Adipocyte (in vitro differentiated cells): ENCODE measurements at regions not wholly inside any gene's neighbourhood (a gene's known extent, or its start where the extent isn't known, plus 50 kb on each side); places are given as distances from the start of the nearest gene placed in this dataset.

Experiments
- DNase-seq: peaks from one replicate; pipeline ENCODE4 v3.0.0-alpha.2; 2015; ENCODE audit warnings: low read depth
- H3K27me3 ChIP-seq: replicated peaks from 2 replicates; pipeline ENCODE4 v1.7.0; 2013; ENCODE audit warnings: mild to moderate bottlenecking, low read length, moderate library complexity; ENCODE audit not compliant: control insufficient read depth, insufficient read depth
- H3K36me3 ChIP-seq: 2 replicates; pipeline ENCODE4 v1.7.0; 2013; ENCODE audit warnings: low read length, mild to moderate bottlenecking, moderate library complexity; ENCODE audit not compliant: control insufficient read depth, insufficient read depth, severe bottlenecking
- H3K4me1 ChIP-seq: 2 replicates; pipeline ENCODE4 v1.7.0; 2013; ENCODE audit warnings: mild to moderate bottlenecking, low read length, moderate library complexity; ENCODE audit not compliant: control insufficient read depth, insufficient read depth
- H3K4me3 ChIP-seq: 2 replicates; pipeline ENCODE4 v1.7.0; 2013; ENCODE audit warnings: mild to moderate bottlenecking, low read length, moderate library complexity
- H3K9ac ChIP-seq: 2 replicates; pipeline ENCODE4 v1.7.0; 2013; ENCODE audit warnings: mild to moderate bottlenecking, low read length, moderate library complexity
- H3K9me3 ChIP-seq: 2 replicates; pipeline ENCODE4 v1.7.0; 2013; ENCODE audit warnings: mild to moderate bottlenecking, low read length, moderate library complexity; ENCODE audit not compliant: control insufficient read depth

DNA sequence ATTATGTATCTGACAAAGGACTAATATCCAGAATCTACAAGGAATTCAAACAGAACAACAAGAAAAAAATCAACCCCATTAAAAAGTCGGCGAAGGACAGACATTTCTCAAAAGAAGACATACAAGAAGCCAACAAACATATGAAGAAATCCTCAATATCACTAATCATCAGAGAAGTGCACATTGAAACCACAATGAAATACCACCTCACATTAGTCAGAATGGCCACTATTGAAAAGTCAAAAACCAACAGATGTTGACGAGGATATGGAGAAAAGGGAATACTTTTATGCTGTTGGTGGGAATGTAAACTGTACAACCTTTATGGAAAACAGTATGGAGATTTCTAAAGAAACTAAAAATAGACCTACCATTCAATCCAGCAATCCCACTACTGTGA lies 233.1 kb upstream of the PLSCR5 start:
- H3K4me3 ChIP-seq: no peak overlapping the region
- H3K9ac ChIP-seq: no peak overlapping the region
- no peaks in the 10 kb centered on the region for H3K36me3 ChIP-seq
- no peak for DNase-seq
- peaks cover 10% of the 10 kb centered on the region for H3K4me1 ChIP-seq
- H3K9me3 ChIP-seq: no peaks in the 10 kb centered on the region
- no peaks in the 10 kb centered on the region for H3K27me3 ChIP-seq

DNA sequence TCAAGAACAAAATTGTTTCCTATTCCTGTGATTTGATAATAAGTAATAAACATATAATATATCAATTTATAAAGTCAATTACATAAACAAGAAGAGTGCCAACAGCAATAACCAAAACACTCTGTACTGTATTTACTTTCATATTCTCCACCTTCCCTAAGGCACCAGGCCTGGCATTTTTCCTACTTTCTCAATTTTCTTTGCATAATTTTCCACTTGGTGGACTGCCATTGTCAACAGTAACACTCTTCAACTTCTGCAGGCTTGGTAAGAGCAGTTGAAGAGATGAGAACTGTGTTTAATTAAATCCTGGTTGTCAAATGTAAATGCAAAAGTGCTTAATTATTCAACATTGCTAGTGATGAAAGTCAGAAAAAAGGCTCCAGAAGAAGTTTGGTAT lies 229.8 kb upstream of the PLSCR5 start:
- Histone ChIP-seq H3K9ac (no peak overlapping the region), H3K4me3 (no peak overlapping the region), H3K9me3 (no peaks in the 10 kb centered on the region), H3K27me3 (no peaks in the 10 kb centered on the region), H3K4me1 (peaks cover 10% of the 10 kb centered on the region), H3K36me3 (no peaks in the 10 kb centered on the region)
- peak; percentile 80 for DNase-seq

DNA sequence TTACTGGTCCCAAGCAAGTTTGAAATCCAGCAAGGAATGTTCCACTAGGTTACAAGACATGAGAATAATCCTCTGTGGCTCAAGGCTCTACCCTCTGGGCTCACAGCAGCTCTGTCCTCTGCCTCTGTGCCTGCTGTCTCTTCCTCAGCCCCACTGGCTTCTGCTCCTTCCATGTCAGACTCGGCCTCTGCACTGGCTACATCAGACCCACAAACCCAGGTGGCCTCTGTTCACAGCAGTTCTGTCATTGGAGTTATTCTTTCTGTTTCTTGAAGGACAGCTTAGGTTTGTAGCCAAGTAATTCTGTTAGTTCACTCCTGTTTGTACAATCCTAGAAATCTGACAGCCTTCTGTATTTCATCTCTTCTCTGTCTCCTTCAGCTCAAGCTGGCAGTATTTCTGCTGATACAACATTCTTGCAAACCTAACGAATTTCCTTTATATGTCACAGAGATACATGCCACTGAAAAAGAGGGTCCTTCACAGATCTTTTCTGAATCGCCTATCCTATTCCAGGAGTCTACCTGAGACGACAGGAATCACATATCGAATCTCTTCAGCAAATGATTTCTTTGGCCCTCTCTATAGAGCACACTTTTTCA lies 227.8 kb upstream of the PLSCR5 start:
- no peak overlapping the region for H3K9ac ChIP-seq
- H3K9me3 ChIP-seq: no peaks in the 10 kb centered on the region
- H3K4me1 ChIP-seq: peaks cover 10% of the 10 kb centered on the region
- H3K36me3 ChIP-seq: no peaks in the 10 kb centered on the region
- H3K27me3 ChIP-seq: no peaks in the 10 kb centered on the region
- no peak for DNase-seq
- H3K4me3 ChIP-seq: no peak overlapping the region

DNA sequence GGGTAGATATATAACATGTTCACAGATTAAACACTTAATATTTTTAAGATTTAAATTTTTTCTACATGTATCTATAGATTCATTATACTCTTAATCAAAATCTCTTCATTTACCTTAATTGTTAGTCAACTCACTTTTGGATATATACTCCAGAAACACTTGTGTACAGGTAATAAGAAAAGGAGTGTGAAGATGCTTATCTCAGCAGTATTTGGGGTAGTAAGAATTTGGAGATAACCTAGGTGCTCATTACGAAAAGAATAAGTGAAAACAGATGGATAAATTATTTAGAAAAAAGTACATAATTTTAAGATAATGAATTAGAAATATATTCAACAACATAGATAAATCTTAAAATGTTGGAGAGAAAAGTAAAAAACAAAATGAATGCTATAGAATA lies 226.5 kb upstream of the PLSCR5 start:
- Histone ChIP-seq H3K36me3 (no peaks in the 10 kb centered on the region), H3K9me3 (no peaks in the 10 kb centered on the region), H3K9ac (no peak overlapping the region), H3K4me3 (no peak overlapping the region), H3K4me1 (peaks cover 10% of the 10 kb centered on the region), H3K27me3 (no peaks in the 10 kb centered on the region)
- no peak for DNase-seq

DNA sequence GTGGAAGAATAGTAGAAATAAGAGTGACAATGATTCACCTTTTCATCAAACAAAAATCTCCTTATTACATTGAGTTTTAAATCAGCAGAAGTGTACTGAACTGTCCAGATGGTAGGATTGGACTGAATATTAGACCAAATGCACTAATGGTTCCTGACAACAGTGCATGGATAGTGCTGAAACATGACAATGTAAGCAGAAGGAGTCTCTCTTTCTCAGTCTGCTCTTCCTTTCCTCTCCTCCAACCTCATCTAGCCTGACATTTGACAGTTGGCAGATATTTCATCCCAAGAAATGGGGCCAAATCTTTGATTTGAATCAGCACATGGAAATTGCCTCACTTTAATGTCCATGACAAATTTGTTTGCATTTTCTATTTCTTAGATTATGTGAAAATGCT lies 225.1 kb upstream of the PLSCR5 start:
- no peak overlapping the region for H3K9ac ChIP-seq

DNA sequence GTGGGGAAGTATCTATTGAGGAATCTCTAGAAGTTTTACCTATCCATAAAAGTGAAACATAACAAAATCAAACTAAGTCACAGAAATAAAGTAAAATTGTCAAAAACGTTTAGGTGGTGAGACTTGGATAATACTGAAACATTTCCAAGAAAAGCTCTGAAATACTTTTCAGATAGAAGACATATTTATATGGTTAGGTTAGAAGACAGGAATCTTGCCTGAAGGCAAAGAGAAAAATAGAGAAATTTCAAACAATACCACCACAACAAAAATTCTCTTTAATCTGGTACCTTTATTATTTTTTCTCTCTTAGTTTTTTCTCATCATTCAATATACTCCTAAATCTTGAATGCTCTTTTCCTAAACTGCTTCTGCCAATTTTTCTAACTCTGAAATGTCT lies 222.7 kb upstream of the PLSCR5 start:
- no peaks in the 10 kb centered on the region for H3K27me3 ChIP-seq
- no peak overlapping the region for H3K4me3 ChIP-seq
- H3K36me3 ChIP-seq: no peaks in the 10 kb centered on the region
- DNase-seq: peak; percentile 63
- H3K9ac ChIP-seq: no peak overlapping the region
- no peaks in the 10 kb centered on the region for H3K4me1 ChIP-seq
- H3K9me3 ChIP-seq: no peaks in the 10 kb centered on the region

More for the DNA sequence above, 225.1 kb upstream of the PLSCR5 start:
- Histone ChIP-seq H3K9me3 (no peaks in the 10 kb centered on the region), H3K27me3 (no peaks in the 10 kb centered on the region), H3K4me1 (peaks cover 9% of the 10 kb centered on the region), H3K4me3 (no peak overlapping the region), H3K36me3 (no peaks in the 10 kb centered on the region)
- no peak for DNase-seq

DNA sequence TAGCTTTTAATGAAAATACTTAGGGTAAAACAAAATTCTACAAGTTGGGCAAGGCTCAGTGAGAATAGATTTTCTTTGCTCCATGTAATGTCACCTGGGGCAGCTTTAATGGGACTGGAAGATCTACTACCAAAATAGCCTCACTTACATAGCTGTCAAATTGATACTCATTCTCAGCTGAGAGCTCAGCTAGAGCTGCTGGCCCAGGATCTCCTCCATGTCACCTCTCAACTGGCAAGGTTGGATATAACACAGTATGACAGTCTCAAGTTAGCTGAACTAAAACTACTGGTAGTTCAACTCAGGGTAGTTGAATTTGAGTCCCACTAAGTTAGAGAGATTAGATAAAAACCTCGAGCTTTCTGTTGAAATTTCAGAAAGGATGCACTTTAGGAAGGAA lies 218.5 kb upstream of the PLSCR5 start:
- Histone ChIP-seq H3K4me1 (no peaks in the 10 kb centered on the region), H3K36me3 (no peaks in the 10 kb centered on the region), H3K9ac (no peak overlapping the region), H3K4me3 (no peak overlapping the region), H3K27me3 (no peaks in the 10 kb centered on the region), H3K9me3 (no peaks in the 10 kb centered on the region)
- DNase-seq: no peak

DNA sequence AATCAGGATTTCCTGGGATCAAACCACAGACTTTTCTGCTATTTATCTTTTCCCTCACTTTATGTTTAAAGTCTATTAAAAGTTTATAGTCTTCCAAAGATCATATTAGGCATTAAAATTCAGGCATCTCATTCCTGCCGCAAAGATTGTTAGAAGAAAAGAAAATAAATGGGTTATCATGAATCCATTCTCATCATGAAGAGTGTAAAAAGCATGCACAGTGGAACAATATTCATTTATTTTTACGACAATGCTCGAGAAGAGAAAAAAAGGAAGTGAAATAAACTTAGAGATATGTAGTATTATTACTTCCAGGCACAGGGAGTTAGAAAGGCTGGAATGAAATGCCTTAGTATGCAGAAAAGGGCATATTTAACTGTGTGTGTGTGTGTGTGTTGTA lies 213.7 kb upstream of the PLSCR5 start:
- H3K27me3 ChIP-seq: no peaks in the 10 kb centered on the region
- no peak overlapping the region for H3K9ac ChIP-seq
- peaks cover 20% of the 10 kb centered on the region for H3K4me1 ChIP-seq
- H3K9me3 ChIP-seq: no peaks in the 10 kb centered on the region
- H3K36me3 ChIP-seq: no peaks in the 10 kb centered on the region
- DNase-seq: no peak
- no peak overlapping the region for H3K4me3 ChIP-seq

DNA sequence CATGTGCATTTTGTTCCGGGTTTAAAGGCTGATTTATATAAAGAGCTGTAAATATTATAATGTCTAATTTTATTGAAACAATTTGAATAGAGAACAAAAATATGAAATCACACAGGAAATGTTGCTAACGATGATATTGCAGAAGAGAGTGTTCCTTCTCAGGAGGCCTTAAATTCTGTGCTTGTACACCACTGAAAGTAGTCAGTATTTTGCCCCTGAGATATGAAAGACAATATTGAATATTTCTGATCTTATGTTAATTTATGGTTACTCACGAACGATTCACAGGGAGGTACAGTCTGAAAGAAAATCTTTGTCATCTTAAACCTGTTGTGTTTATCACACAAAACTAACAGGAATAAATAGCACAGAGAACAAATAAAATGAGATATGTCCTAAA lies 213.2 kb upstream of the PLSCR5 start:
- Histone ChIP-seq H3K9me3 (no peaks in the 10 kb centered on the region), H3K36me3 (no peaks in the 10 kb centered on the region), H3K4me1 (peaks cover 26% of the 10 kb centered on the region), H3K4me3 (no peak overlapping the region), H3K27me3 (no peaks in the 10 kb centered on the region), H3K9ac (no peak overlapping the region)
- no peak for DNase-seq

DNA sequence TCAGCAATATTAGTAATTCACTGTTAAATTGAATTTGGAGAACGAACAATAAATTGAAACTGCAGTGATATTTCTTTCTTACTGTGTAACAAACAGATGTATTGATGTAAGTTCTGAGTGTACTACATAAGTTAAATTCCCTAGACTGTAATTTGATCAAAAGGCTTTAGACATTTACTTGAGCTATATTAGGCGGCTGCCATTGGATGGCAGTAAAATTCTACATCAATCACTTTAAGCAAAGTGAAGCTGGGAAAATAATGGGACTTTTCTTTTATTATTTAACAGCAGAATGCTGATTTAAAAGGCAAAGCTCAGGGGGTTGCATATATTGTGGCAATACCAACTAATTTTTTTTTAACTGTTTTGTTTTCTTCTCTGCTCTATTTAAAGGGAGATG lies 212.6 kb upstream of the PLSCR5 start:
- Histone ChIP-seq H3K27me3 (no peaks in the 10 kb centered on the region), H3K4me1 (peaks cover 30% of the 10 kb centered on the region), H3K36me3 (no peaks in the 10 kb centered on the region), H3K4me3 (no peak overlapping the region), H3K9ac (no peak overlapping the region), H3K9me3 (no peaks in the 10 kb centered on the region)
- peak; percentile 80 for DNase-seq

DNA sequence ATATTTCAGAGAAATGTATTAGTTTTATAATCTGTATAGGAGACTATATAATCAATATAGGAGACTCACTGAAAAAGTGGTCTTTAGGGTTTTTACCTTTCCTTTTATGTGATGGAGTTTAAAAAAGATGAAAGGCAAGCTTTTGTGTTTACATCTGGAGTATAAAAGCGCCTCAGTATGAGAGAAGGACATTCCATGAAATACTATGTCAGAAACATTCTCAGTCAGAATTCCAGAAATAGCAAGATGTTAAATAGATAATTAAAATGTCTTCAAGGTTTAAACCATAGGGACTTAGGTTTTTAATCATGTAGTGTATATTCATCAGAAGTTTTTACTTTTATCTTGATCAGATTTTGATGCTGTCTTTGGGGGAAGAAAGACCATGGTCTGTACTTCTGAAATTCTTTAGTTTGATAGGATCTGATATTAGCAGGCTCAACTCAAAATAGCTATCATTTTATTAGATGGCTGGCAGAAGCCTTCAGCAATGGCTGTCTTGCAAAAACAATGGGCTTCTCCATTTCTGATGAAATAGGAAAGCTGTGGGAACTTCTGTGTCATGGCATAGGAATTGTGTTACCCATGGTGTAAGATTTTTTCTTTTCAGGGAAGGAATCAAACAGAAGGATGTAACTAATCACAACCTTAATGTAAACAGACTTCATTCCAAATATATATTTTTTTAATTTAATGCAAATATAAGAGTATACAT lies 209.6 kb upstream of the PLSCR5 start:
- H3K36me3 ChIP-seq: no peaks in the 10 kb centered on the region
- DNase-seq: peak; percentile 71
- H3K9me3 ChIP-seq: no peaks in the 10 kb centered on the region
- H3K4me1 ChIP-seq: peaks cover 30% of the 10 kb centered on the region
- no peak overlapping the region for H3K4me3 ChIP-seq
- H3K9ac ChIP-seq: peak overlapping the region; percentile 37
- no peaks in the 10 kb centered on the region for H3K27me3 ChIP-seq

DNA sequence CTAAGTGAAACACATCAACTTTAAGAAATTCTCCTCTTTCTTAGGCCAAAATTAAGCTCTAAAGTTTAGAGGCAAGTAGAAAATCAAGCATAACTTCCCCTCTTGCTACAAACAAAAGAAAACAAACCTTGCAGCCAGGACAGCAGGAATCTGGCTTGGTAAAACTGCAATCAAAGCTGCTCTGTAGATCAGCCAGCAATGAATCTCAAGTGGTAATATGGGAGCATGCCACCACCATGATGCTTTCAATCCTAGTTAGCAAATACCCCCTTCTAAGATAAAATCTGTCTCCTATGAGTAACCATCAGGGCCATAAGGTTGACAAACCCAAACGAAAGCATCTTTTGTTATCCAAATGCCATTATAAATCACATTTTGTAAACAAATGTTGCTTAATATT lies 208.3 kb upstream of the PLSCR5 start:
- no peaks in the 10 kb centered on the region for H3K27me3 ChIP-seq
- H3K4me1 ChIP-seq: peaks cover 30% of the 10 kb centered on the region

More for the DNA sequence above, 208.3 kb upstream of the PLSCR5 start:
- H3K9ac ChIP-seq: no peak overlapping the region
- DNase-seq: peak; percentile 38
- no peaks in the 10 kb centered on the region for H3K36me3 ChIP-seq
- no peaks in the 10 kb centered on the region for H3K9me3 ChIP-seq
- peak overlapping the region; percentile 8 for H3K4me3 ChIP-seq
